Peyer's patch (tissue), 4 donors: ENCODE measurements at regions not wholly inside any gene's neighbourhood (a gene's known extent, or its start where the extent isn't known, plus 50 kb on each side); places are given as distances from the start of the nearest gene placed in this dataset.

ENCODE experiments used
- CTCF ChIP-seq, 6 experiments: fragments of 450-650 bp in 4 of 6; fragments of 200-600 bp in 2 of 6; sonication (generic) in 1 of 6; IDR thresholded peaks; one replicate each; pipeline ENCODE4 v1.5.1; 2017 to 2019; ENCODE audit warnings: antibody characterized with exemption in 6 of 6, mild to moderate bottlenecking in 3 of 6, moderate library complexity in 1 of 6
- POLR2A ChIP-seq, 2 donors: fragments of 450-650 bp; IDR thresholded peaks; one replicate each; pipeline ENCODE4 v1.5.1; 2017; ENCODE audit warnings: antibody characterized with exemption in 2 of 2, mild to moderate bottlenecking in 2 of 2, moderate library complexity in 2 of 2

GRCh38 chr12:65728455-65728847 lies 95.8 kb upstream of the HMGA2 start:
- TF ChIP-seq POLR2A (IDR thresholded peaks at IDR 0.05) (no peak), CTCF (IDR thresholded peaks at IDR 0.05) (no peak)
